Gastrocnemius medialis (tissue), 4 donors: ENCODE measurements at regions not wholly inside any gene's neighbourhood (a gene's known extent, or its start where the extent isn't known, plus 50 kb on each side); places are given as distances from the start of the nearest gene placed in this dataset.

Source experiments
- ATAC-seq, 2 donors: fragments of 150-250 bp; one replicate each; pipeline ENCODE4 v1.9.1; 2016
- DNase-seq, 2 donors: peaks; one replicate each; pipeline ENCODE4 v3.0.0-alpha.2; 2019
- H3K27ac ChIP-seq, 4 donors: fragments of 200-600 bp; sonication (generic); 1 replicate in 1 of 4; 2 replicates in 3 of 4; pipeline ENCODE4 v1.5.1; 2016 to 2018; ENCODE audit warnings: mild to moderate bottlenecking in 2 of 4, moderate library complexity in 1 of 4
- H3K27me3 ChIP-seq, 3 donors: fragments of 200-600 bp; sonication (generic) in 2 of 3; 1 replicate in 1 of 3; 2 replicates in 2 of 3; pipeline versions ENCODE4 v1.5.1 to v1.6.0; 2016 to 2019; ENCODE audit warnings: mild to moderate bottlenecking in 1 of 3, moderate library complexity in 1 of 3
- H3K36me3 ChIP-seq, 2 donors: fragments of 200-600 bp; sonication (generic) in 1 of 2; one replicate each; pipeline ENCODE4 v1.5.1; 2017 to 2018
- H3K4me1 ChIP-seq, 2 donors: fragments of 200-600 bp; sonication (generic) in 1 of 2; one replicate each; pipeline ENCODE4 v1.5.1; 2016 to 2017; ENCODE audit warnings: mild to moderate bottlenecking in 2 of 2
- H3K4me3 ChIP-seq, 4 donors: fragments of 200-600 bp; sonication (generic) in 3 of 4; 1 replicate in 1 of 4; 2 replicates in 3 of 4; pipeline ENCODE4 v1.5.1; 2016 to 2019; ENCODE audit warnings: mild to moderate bottlenecking in 2 of 4
- H3K9me3 ChIP-seq, 3 donors: fragments of 200-600 bp; sonication (generic) in 2 of 3; 1 replicate in 1 of 3; 2 replicates in 2 of 3; pipeline ENCODE4 v1.5.1; 2016 to 2019
- CTCF ChIP-seq, 5 experiments: fragments of 450-650 bp in 3 of 5; fragments of 200-600 bp in 2 of 5; sonication (generic) in 2 of 5; IDR thresholded peaks in 4 of 5; conservative IDR thresholded peaks in 1 of 5; 1 replicate in 4 of 5; 2 replicates in 1 of 5; pipeline ENCODE4 v1.5.1; 2016 to 2019; ENCODE audit warnings: antibody characterized with exemption in 5 of 5, mild to moderate bottlenecking in 3 of 5, moderate library complexity in 3 of 5
- POLR2A ChIP-seq, 2 donors: fragments of 450-650 bp; IDR thresholded peaks; one replicate each; pipeline ENCODE4 v1.6.1; 2017; ENCODE audit warnings: antibody characterized with exemption in 2 of 2, mild to moderate bottlenecking in 2 of 2, moderate library complexity in 2 of 2
- in situ Hi-C, 4 donors: fragments of 200-750 bp; cut with MboI; loops; one replicate each; pipeline versions ENCODE4 v1.15.0 to v1.8.0; 2017; ENCODE audit warnings: low sequenced_read_pairs in 4 of 4
- intact Hi-C: fragments of 100-400 bp; cut with DNase I; formaldehyde crosslinking; loops from one replicate; pipeline ENCODE4 v1.15.1; 2023; ENCODE audit warnings: low total_unique reads

- ATAC-seq (no peak), DNase-seq (no peak)
- no peak for TF ChIP-seq CTCF (IDR thresholded peaks at IDR 0.05 in 4 of 5, conservative IDR thresholded peaks at IDR 0.05 in 1 of 5)
- no peak overlapping the region for H3K27ac ChIP-seq
- no peaks in the 10 kb centered on the region for H3K9me3 ChIP-seq
- no peak overlapping the region for H3K4me3 ChIP-seq
- no peaks in the 10 kb centered on the region for H3K4me1 ChIP-seq
- no peaks in the 10 kb centered on the region for H3K36me3 ChIP-seq
- intact Hi-C loops (no loop called here), in situ Hi-C loops (no loop called here)
- no peaks in the 10 kb centered on the region for H3K27me3 ChIP-seq
Measured at GRCh38 chr7:21346297-21346696, 81.6 kb upstream of the SP4 start.

- no peak for DNase-seq
- no peaks in the 10 kb centered on the region for H3K4me1 ChIP-seq
- no peaks in the 10 kb centered on the region for H3K27me3 ChIP-seq
- no peak for ATAC-seq
- no peaks in the 10 kb centered on the region for H3K36me3 ChIP-seq
- no peaks in the 10 kb centered on the region for H3K9me3 ChIP-seq
- no peak overlapping the region for H3K27ac ChIP-seq
- no peak for TF ChIP-seq POLR2A (IDR thresholded peaks at IDR 0.05)
- no peak for TF ChIP-seq CTCF (IDR thresholded peaks at IDR 0.05 in 4 of 5, conservative IDR thresholded peaks at IDR 0.05 in 1 of 5)
- in situ Hi-C loops = no loop called here
- intact Hi-C loops = no loop called here
- H3K4me3 ChIP-seq = no peak overlapping the region
Measured at GRCh38 chr7:21352540-21353387, 75.1 kb upstream of the SP4 start.

GRCh38 chr7:21353388-21353780, 74.5 kb upstream of the SP4 start:
- in situ Hi-C loops = no loop called here
- H3K27me3 ChIP-seq = no peaks in the 10 kb centered on the region
- no peaks in the 10 kb centered on the region for H3K36me3 ChIP-seq
- DNase-seq (no peak), ATAC-seq (no peak)
- H3K27ac ChIP-seq = no peak overlapping the region
- H3K4me1 ChIP-seq = no peaks in the 10 kb centered on the region
- intact Hi-C loops = no loop called here
- no peak overlapping the region for H3K4me3 ChIP-seq
- no peaks in the 10 kb centered on the region for H3K9me3 ChIP-seq
- TF ChIP-seq POLR2A (IDR thresholded peaks at IDR 0.05) = no peak
- no peak for TF ChIP-seq CTCF (IDR thresholded peaks at IDR 0.05 in 4 of 5, conservative IDR thresholded peaks at IDR 0.05 in 1 of 5)

- no peaks in the 10 kb centered on the region for H3K4me1 ChIP-seq
- intact Hi-C loops = no loop called here
- in situ Hi-C loops = no loop called here
Measured at GRCh38 chr7:21354284-21354683, 73.6 kb upstream of the SP4 start.

More at GRCh38 chr7:21354284-21354683, 73.6 kb upstream of the SP4 start:
- Histone ChIP-seq H3K27me3 (no peaks in the 10 kb centered on the region), H3K9me3 (no peaks in the 10 kb centered on the region), H3K36me3 (no peaks in the 10 kb centered on the region), H3K27ac (no peak overlapping the region), H3K4me3 (no peak overlapping the region)
- ATAC-seq (no peak), DNase-seq (no peak)
- TF ChIP-seq POLR2A (IDR thresholded peaks at IDR 0.05) (no peak), CTCF (IDR thresholded peaks at IDR 0.05 in 4 of 5, conservative IDR thresholded peaks at IDR 0.05 in 1 of 5) (no peak)
